Stomach (tissue), 4 donors: ENCODE measurements at regions not wholly inside any gene's neighbourhood (a gene's known extent, or its start where the extent isn't known, plus 50 kb on each side); places are given as distances from the start of the nearest gene placed in this dataset.

Experiments
- CTCF ChIP-seq, 7 experiments: fragments of 450-650 bp in 4 of 7; fragments of 200-600 bp in 3 of 7; sonication (generic) in 3 of 7; IDR thresholded peaks; one replicate each; pipeline ENCODE4 v1.5.1; 2016 to 2019; ENCODE audit warnings: antibody characterized with exemption in 7 of 7, control low read depth in 2 of 7, mild to moderate bottlenecking in 1 of 7
- EP300 ChIP-seq: sonication (generic); formaldehyde crosslinking; IDR thresholded peaks from one replicate; pipeline ENCODE4 v1.6.1; 2017; ENCODE audit warnings: antibody characterized with exemption
- POLR2AphosphoS5 ChIP-seq, 3 donors: sonication (generic); formaldehyde crosslinking; IDR thresholded peaks; one replicate each; pipeline ENCODE4 v1.6.1; 2016; ENCODE audit warnings: antibody characterized with exemption in 3 of 3

- TF ChIP-seq CTCF (IDR thresholded peaks at IDR 0.05) = no peak
- TF ChIP-seq POLR2AphosphoS5 (IDR thresholded peaks at IDR 0.05) = no peak
- TF ChIP-seq EP300 = no peak
These were observed 500.5 kb downstream of the TBL1XR1 start for GRCh38 chr3:176696816-176697215.
